HepG2 (cell line): ENCODE measurements at regions not wholly inside any gene's neighbourhood (a gene's known extent, or its start where the extent isn't known, plus 50 kb on each side); places are given as distances from the start of the nearest gene placed in this dataset.
A peak's percentile ranks its signal among the peaks of the same experiment; 100 is the strongest.

Experiments
- ATAC-seq: fragments of 200-7000 bp; cut with Tn5 transposase; 3 replicates; pipeline ENCODE4 v1.9.1; 2020; ENCODE audit warnings: mild to moderate bottlenecking, moderate library complexity
- BruUV-seq: library from RNA; stranded (reverse); fragments of 400-500 nt; replicated peaks from 2 replicates; lab custom pipeline; 2021; lab: Mats Ljungman, UMichigan
- CTCF ChIA-PET: fragments of 300-600 bp; formaldehyde crosslinking; extraction: SDS; loops from one replicate; lab custom pipeline; 2021; ENCODE audit warnings: low total read pairs, inconsistent platforms, low intra/inter-chr PET ratio; lab: Yijun Ruan, JAX
- POLR2A ChIA-PET: fragments of 350-600 bp; sonication (Branson Sonifier 250); formaldehyde crosslinking; loops from one replicate; lab custom pipeline; 2020; ENCODE audit warnings: antibody characterized with exemption, inconsistent platforms; lab: Yijun Ruan, JAX
- DNase-seq: peaks from one replicate; pipeline ENCODE4 v3.0.0-alpha.2; 2015; ENCODE audit warnings: low spot score
- FAIRE-seq: peaks from 3 replicates; lab custom pipeline; 2011; peaks lifted over from hg19 to GRCh38; lab: Jason Lieb, UNC
- H2AFZ ChIP-seq: one replicate; pipeline ENCODE4 v1.6.1; 2011; ENCODE audit warnings: low read length, inconsistent platforms
- H3K27ac ChIP-seq: fragments of 300-600 bp; 3 replicates; pipeline ENCODE4 v1.8.0; 2011; ENCODE audit warnings: mixed run types, mild to moderate bottlenecking, mixed read lengths, low read length, inconsistent platforms; ENCODE audit not compliant: insufficient read depth; ENCODE audit errors: extremely low read length
- H3K27me3 ChIP-seq, 2 experiments: fragments of 200-600 bp in 1 of 2; 2 replicates in 1 of 2; 3 replicates in 1 of 2; pipeline versions ENCODE4 v1.6.0 to v1.8.0; 2011; ENCODE audit warnings: low read length in 2 of 2, mild to moderate bottlenecking in 2 of 2, moderate library complexity in 2 of 2, inconsistent platforms in 1 of 2; ENCODE audit not compliant: insufficient read depth in 2 of 2, control insufficient read depth in 1 of 2
- H3K36me3 ChIP-seq, 2 experiments: fragments of 200-600 bp in 1 of 2; replicated peaks in 1 of 2; 2 replicates in 1 of 2; 3 replicates in 1 of 2; pipeline versions ENCODE4 v1.5.1 to v1.8.0; 2011; ENCODE audit warnings: low read length in 2 of 2, inconsistent platforms in 1 of 2; ENCODE audit not compliant: insufficient read depth in 2 of 2, control insufficient read depth in 1 of 2
- H3K4me1 ChIP-seq: 2 replicates; pipeline ENCODE4 v1.5.1; 2012; ENCODE audit warnings: low read length, inconsistent platforms; ENCODE audit not compliant: insufficient read depth
- H3K4me2 ChIP-seq: 2 replicates; pipeline ENCODE4 v1.6.0; 2011; ENCODE audit warnings: low read depth, low read length, inconsistent platforms
- H3K4me3 ChIP-seq, 3 experiments: fragments of 200-600 bp in 1 of 3; sonication (generic), shearing (Covaris generic) in 1 of 3; replicated peaks in 1 of 3; 2 replicates each; pipeline ENCODE4 v1.5.1; 2011 to 2016; ENCODE audit warnings: low read length in 3 of 3, inconsistent platforms in 2 of 3, low read depth in 2 of 3, mild to moderate bottlenecking in 2 of 3, control low read depth in 1 of 3, mixed read lengths in 1 of 3; ENCODE audit not compliant: insufficient read depth in 1 of 3
- H3K79me2 ChIP-seq: one replicate; pipeline ENCODE4 v1.6.1; 2011; ENCODE audit warnings: low read length, inconsistent platforms; ENCODE audit not compliant: insufficient read depth
- H3K9ac ChIP-seq: 2 replicates; pipeline ENCODE4 v1.6.0; 2011; ENCODE audit warnings: mild to moderate bottlenecking, low read depth, low read length, inconsistent platforms; ENCODE audit not compliant: insufficient read depth
- H3K9me3 ChIP-seq: 2 replicates; pipeline ENCODE4 v1.5.1; 2012; ENCODE audit warnings: mild to moderate bottlenecking, low read length
- H4K20me1 ChIP-seq: 2 replicates; pipeline ENCODE4 v1.6.0; 2011; ENCODE audit warnings: inconsistent platforms, mild to moderate bottlenecking, low read length, moderate library complexity; ENCODE audit not compliant: insufficient read depth
- FOXP1 ChIP-seq, 2 experiments: fragments of 450-650 bp in 1 of 2; IDR thresholded peaks; 2 replicates each; pipeline ENCODE4 v1.6.1; 2017 to 2018; ENCODE audit warnings: antibody characterized with exemption in 1 of 2
- IRX3 ChIP-seq: sonication (generic); formaldehyde crosslinking; IDR thresholded peaks from 2 replicates; pipeline ENCODE4 v1.8.1; 2023; ENCODE audit warnings: mild to moderate bottlenecking, low read depth, missing genetic modification reagents, borderline replicate concordance
- LCORL ChIP-seq, 2 experiments: fragments of 450-650 bp in 1 of 2; sonication (generic) in 1 of 2; formaldehyde crosslinking in 1 of 2; IDR thresholded peaks; 2 replicates each; pipeline versions ENCODE4 v1.5.0 to v1.6.1; 2017 to 2020; ENCODE audit warnings: antibody characterized with exemption in 1 of 2, missing genetic modification reagents in 1 of 2
- NR2F1 ChIP-seq, 2 experiments: fragments of 450-650 bp in 1 of 2; formaldehyde crosslinking in 1 of 2; IDR thresholded peaks; 2 replicates each; pipeline versions ENCODE4 v1.5.0 to v1.6.1; 2016 to 2020; ENCODE audit warnings: mild to moderate bottlenecking in 1 of 2, missing compliant biosample characterization in 1 of 2, missing genetic modification reagents in 1 of 2, moderate library complexity in 1 of 2
- RCOR2 ChIP-seq: IDR thresholded peaks from 2 replicates; pipeline ENCODE4 v1.6.1; 2016; ENCODE audit warnings: missing biosample characterization, missing genetic modification reagents
- THAP11 ChIP-seq: IDR thresholded peaks from 2 replicates; pipeline ENCODE4 v1.6.1; 2016; ENCODE audit warnings: missing biosample characterization, missing genetic modification reagents
- ZFP37 ChIP-seq: sonication (generic); formaldehyde crosslinking; IDR thresholded peaks from 2 replicates; pipeline ENCODE4 v1.4.0; 2020; ENCODE audit warnings: missing genetic modification reagents, borderline replicate concordance
- ZNF230 ChIP-seq: sonication (generic); formaldehyde crosslinking; IDR thresholded peaks from 2 replicates; pipeline ENCODE4 v1.4.0; 2020; ENCODE audit warnings: mild to moderate bottlenecking, missing genetic modification reagents
- ZNF263 ChIP-seq: sonication (generic); formaldehyde crosslinking; IDR thresholded peaks from 2 replicates; pipeline ENCODE4 v1.4.0; 2020; ENCODE audit warnings: missing genetic modification reagents
- ZNF432 ChIP-seq: sonication (generic); formaldehyde crosslinking; IDR thresholded peaks from 2 replicates; pipeline ENCODE4 v1.5.0; 2020; ENCODE audit warnings: missing genetic modification reagents, mild to moderate bottlenecking, borderline replicate concordance
- WGBS: methylation state at CpG from one replicate; pipeline ENCODE4 v1.1.6; 2017; ENCODE audit warnings: low lambda C conversion rate; 5-methylcytosine and 5-hydroxymethylcytosine counted together
- in situ Hi-C: cut with HindIII; loops from 2 replicates; pipeline ENCODE4 v1.10.0; 2017; ENCODE audit warnings: low pct_unique_long_range_greater_than_20kb; ENCODE audit not compliant: extremely low pct_ligation_motif_present
- intact Hi-C: fragments of 100-400 bp; cut with micrococcal nuclease; formaldehyde crosslinking; loops from one replicate; pipeline ENCODE4 v1.10.0; 2022; ENCODE audit not compliant: unreplicated experiment
- TF ChIP-seq, protein P1 (sequence below): sonication (generic); formaldehyde crosslinking; IDR thresholded peaks from 2 replicates; pipeline ENCODE4 v1.4.0; 2020; ENCODE audit warnings: missing genetic modification reagents, borderline replicate concordance
- TF ChIP-seq, protein P2 (sequence below): fragments of 450-650 bp; IDR thresholded peaks from 2 replicates; pipeline ENCODE4 v1.6.1; 2016

DNA sequence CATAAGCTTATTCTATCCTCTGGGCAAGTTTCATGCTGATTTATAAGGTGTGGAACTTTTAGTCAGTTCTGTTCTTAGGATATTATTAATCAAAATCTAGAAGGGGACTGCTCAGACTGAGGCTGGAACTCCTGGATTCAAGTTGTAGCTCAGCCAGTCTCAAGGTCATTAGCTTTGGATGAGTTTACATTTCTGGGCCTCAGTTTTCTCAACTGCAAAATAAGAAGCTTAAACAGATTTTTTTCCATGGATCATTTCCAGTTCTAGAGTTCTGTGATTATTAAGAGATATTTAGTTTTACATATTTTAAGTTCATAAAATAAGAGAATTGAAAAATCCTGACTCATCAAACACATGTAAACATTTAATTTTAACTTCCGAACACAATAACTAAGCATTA is 442.5 kb upstream of the PKDCC start (continued):
- TF ChIP-seq, protein P1, sequence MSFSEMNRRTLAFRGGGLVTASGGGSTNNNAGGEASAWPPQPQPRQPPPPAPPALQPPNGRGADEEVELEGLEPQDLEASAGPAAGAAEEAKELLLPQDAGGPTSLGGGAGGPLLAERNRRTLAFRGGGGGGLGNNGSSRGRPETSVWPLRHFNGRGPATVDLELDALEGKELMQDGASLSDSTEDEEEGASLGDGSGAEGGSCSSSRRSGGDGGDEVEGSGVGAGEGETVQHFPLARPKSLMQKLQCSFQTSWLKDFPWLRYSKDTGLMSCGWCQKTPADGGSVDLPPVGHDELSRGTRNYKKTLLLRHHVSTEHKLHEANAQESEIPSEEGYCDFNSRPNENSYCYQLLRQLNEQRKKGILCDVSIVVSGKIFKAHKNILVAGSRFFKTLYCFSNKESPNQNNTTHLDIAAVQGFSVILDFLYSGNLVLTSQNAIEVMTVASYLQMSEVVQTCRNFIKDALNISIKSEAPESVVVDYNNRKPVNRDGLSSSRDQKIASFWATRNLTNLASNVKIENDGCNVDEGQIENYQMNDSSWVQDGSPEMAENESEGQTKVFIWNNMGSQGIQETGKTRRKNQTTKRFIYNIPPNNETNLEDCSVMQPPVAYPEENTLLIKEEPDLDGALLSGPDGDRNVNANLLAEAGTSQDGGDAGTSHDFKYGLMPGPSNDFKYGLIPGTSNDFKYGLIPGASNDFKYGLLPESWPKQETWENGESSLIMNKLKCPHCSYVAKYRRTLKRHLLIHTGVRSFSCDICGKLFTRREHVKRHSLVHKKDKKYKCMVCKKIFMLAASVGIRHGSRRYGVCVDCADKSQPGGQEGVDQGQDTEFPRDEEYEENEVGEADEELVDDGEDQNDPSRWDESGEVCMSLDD, result no peak

DNA sequence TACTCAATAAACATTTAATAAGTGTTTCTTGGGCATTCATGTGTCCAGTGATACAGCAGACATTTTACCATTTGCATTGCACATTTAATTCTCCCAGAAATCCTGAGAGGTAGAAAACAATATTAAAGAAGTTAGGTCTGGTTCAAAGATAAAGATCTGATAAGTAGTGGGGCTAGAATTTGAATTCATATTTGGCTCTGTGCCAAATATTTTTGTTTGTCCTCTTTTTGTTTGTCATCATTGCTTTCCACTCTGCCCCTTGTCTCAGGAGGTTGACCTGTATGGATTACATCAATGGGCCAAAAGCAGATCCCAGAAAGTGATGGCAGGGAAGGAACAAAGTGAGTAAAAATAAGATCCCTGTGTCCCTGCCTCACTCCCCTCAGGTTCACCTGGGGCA is 441.9 kb upstream of the PKDCC start:
- peak; percentile 98 for TF ChIP-seq LCORL (IDR thresholded peaks at IDR 0.05)
- TF ChIP-seq LCORL (CRISPR knock-in tag; IDR thresholded peaks at IDR 0.05), result no peak
- TF ChIP-seq THAP11 (CRISPR knock-in tag), result no peak
- intact Hi-C loops, result no loop called here
- Histone ChIP-seq H3K9me3 (no peaks in the 10 kb centered on the region), H3K27ac (no peak overlapping the region), H4K20me1 (no peaks in the 10 kb centered on the region), H3K79me2 (no peaks in the 10 kb centered on the region), H2AFZ (no peak overlapping the region), H3K9ac (no peak overlapping the region), H3K36me3 (no peaks in the 10 kb centered on the region), H3K4me1 (no peaks in the 10 kb centered on the region), H3K4me3 (no peak overlapping the region), H3K4me2 (no peak overlapping the region), H3K27me3 (no peaks in the 10 kb centered on the region)
- FAIRE-seq, result no peak
- BruUV-seq, result no TSS peak
- in situ Hi-C loops, result no loop called here
- DNase-seq, result no peak
- CTCF ChIA-PET, result no interaction called here
- ATAC-seq, result no peak
- POLR2A ChIA-PET, result no interaction called here

DNA sequence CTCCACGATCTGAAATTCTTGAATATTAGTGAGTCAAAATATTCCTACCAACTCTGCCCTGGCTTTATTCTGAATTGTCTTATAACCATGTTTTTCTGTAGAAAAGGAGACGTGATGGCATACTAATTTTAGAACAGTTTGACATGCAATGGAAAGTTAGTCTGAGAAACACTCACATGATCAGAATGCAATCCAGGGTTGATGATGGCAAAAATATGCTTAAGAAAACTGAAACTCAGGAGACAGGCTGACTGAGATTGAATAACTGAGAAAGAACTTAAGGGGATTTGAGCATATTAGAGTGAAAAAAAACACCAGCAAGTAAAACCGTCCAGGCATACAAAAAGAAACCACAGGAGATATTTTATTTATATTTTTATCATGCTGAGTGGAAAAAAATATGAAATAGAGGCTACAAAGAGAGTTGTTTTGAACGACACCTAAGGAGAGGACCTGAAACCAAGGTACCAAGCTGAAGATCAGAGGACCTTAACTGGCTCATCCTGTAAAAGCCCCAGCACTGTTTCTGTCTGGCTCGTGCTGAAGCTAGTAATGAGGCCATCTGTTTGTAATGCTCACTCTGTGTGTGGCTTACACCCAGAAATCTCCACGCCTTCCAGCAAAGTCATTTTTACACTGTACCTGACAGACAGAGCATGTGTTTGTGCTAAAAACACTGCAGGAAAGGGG is 437.2 kb upstream of the PKDCC start:
- Histone ChIP-seq H3K4me3 (no peak overlapping the region), H3K27me3 (no peaks in the 10 kb centered on the region), H3K4me1 (no peaks in the 10 kb centered on the region), H3K27ac (no peak overlapping the region), H3K4me2 (no peak overlapping the region), H3K79me2 (no peaks in the 10 kb centered on the region), H3K9ac (no peak overlapping the region), H3K9me3 (no peaks in the 10 kb centered on the region), H4K20me1 (no peaks in the 10 kb centered on the region), H3K36me3 (no peaks in the 10 kb centered on the region), H2AFZ (no peak overlapping the region)
- under 1% methylated on average over 6 of the region's 6 CpGs for WGBS
- FAIRE-seq (no peak), ATAC-seq (no peak), DNase-seq (no peak)
- BruUV-seq, result no TSS peak
- intact Hi-C loops, result no loop called here
- CTCF ChIA-PET, result no interaction called here
- in situ Hi-C loops, result no loop called here
- POLR2A ChIA-PET, result no interaction called here
- TF ChIP-seq ZNF230 (CRISPR knock-in tag), result no peak
- no peak for TF ChIP-seq ZNF263
- TF ChIP-seq RCOR2 (CRISPR knock-in tag), result no peak
- TF ChIP-seq ZFP37 (CRISPR knock-in tag), result no peak
- TF ChIP-seq, protein P2, sequence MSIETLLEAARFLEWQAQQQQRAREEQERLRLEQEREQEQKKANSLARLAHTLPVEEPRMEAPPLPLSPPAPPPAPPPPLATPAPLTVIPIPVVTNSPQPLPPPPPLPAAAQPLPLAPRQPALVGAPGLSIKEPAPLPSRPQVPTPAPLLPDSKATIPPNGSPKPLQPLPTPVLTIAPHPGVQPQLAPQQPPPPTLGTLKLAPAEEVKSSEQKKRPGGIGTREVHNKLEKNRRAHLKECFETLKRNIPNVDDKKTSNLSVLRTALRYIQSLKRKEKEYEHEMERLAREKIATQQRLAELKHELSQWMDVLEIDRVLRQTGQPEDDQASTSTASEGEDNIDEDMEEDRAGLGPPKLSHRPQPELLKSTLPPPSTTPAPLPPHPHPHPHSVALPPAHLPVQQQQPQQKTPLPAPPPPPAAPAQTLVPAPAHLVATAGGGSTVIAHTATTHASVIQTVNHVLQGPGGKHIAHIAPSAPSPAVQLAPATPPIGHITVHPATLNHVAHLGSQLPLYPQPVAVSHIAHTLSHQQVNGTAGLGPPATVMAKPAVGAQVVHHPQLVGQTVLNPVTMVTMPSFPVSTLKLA, result no peak
- TF ChIP-seq NR2F1 (CRISPR knock-in tag; IDR thresholded peaks at IDR 0.05), result no peak
- TF ChIP-seq FOXP1 (IDR thresholded peaks at IDR 0.05), result no peak
- TF ChIP-seq FOXP1 (CRISPR knock-in tag; IDR thresholded peaks at IDR 0.05), result no peak
- no peak for TF ChIP-seq IRX3 (CRISPR knock-in tag)
- TF ChIP-seq ZNF432 (CRISPR knock-in tag), result no peak
